ENCODE measurements at regions not wholly inside any gene's neighbourhood (a gene's known extent, or its start where the extent isn't known, plus 50 kb on each side); places are given as distances from the start of the nearest gene placed in this dataset.
"Not testable (repeated sequence)": the region's sequence is repeated elsewhere in the genome, so short reads cannot be mapped to it uniquely, and the experiment has no call there.

- Mint-ChIP-seq H3K36me3 (no peaks in the 10 kb centered on the region), H3K27me3 (peaks cover 0 to 3% (median 0%) of the 10 kb centered on the region in 5 donors), H3K27ac (no peak overlapping the region), H3K4me3 (no peak overlapping the region), H3K9me3 (peaks cover 0 to 11% (median 2%) of the 10 kb centered on the region in 11 donors), H3K4me1 (no peaks in the 10 kb centered on the region)
- ATAC-seq: no peak
- no peaks in the 10 kb centered on the region for H3K36me3 ChIP-seq (ENCODE audit: control insufficient read depth in 2 of 3, insufficient read depth in 3 of 3, low read length in 3 of 3)
- no peaks in the 10 kb centered on the region for H3K9me3 ChIP-seq (ENCODE audit: control insufficient read depth in 2 of 3, low read length in 3 of 3)
- H3K27me3 ChIP-seq (ENCODE audit: control insufficient read depth in 2 of 2, insufficient read depth in 2 of 2, low read length in 2 of 2): peaks cover 0 to 3% of the 10 kb centered on the region in 2 donors
- H3K4me1 ChIP-seq (ENCODE audit: control insufficient read depth in 2 of 2, insufficient read depth in 2 of 2, low read length in 2 of 2): no peaks in the 10 kb centered on the region
- no peak for DNase-seq
- no peak overlapping the region for H3K27ac ChIP-seq (ENCODE audit: low read depth, low read length)
- CTCF ChIA-PET: interaction anchor here (0.7 kb wide), 1 partner anchor 1579 kb away, joined by 3 read pairs; no protein-coding TSS in a partner anchor
- intact Hi-C loops (cut with micrococcal nuclease): no loop called here
- POLR2A ChIA-PET: no interaction called here
- no peak overlapping the region for H3K4me3 ChIP-seq (ENCODE audit: low read length)
Measured at GRCh38 chr7:94778711-94779459, 123.0 kb upstream of the SGCE start.

- no peaks in the 10 kb centered on the region for H3K9me3 ChIP-seq (ENCODE audit: control insufficient read depth in 2 of 3, low read length in 3 of 3)
- DNase-seq (no peak), ATAC-seq (no peak)
- intact Hi-C loops (cut with micrococcal nuclease): no loop called here
- Mint-ChIP-seq H3K4me1 (no peaks in the 10 kb centered on the region), H3K4me3 (no peak overlapping the region), H3K27me3 (peaks cover 0 to 3% (median 0%) of the 10 kb centered on the region in 5 donors), H3K36me3 (no peaks in the 10 kb centered on the region), H3K9me3 (peaks cover 0 to 10% (median 4%) of the 10 kb centered on the region in 11 donors), H3K27ac (no peak overlapping the region)
- CTCF ChIA-PET: no interaction called here
- POLR2A ChIA-PET: no interaction called here
- H3K36me3 ChIP-seq (ENCODE audit: control insufficient read depth in 2 of 3, insufficient read depth in 3 of 3, low read length in 3 of 3): no peaks in the 10 kb centered on the region
- peaks cover 0 to 3% of the 10 kb centered on the region in 2 donors for H3K27me3 ChIP-seq (ENCODE audit: control insufficient read depth in 2 of 2, insufficient read depth in 2 of 2, low read length in 2 of 2)
- H3K4me3 ChIP-seq (ENCODE audit: low read length): no peak overlapping the region
- no peak overlapping the region for H3K27ac ChIP-seq (ENCODE audit: low read depth, low read length)
- H3K4me1 ChIP-seq (ENCODE audit: control insufficient read depth in 2 of 2, insufficient read depth in 2 of 2, low read length in 2 of 2): no peaks in the 10 kb centered on the region
Measured at GRCh38 chr7:94779861-94780260, 123.9 kb upstream of the SGCE start.

DNA sequence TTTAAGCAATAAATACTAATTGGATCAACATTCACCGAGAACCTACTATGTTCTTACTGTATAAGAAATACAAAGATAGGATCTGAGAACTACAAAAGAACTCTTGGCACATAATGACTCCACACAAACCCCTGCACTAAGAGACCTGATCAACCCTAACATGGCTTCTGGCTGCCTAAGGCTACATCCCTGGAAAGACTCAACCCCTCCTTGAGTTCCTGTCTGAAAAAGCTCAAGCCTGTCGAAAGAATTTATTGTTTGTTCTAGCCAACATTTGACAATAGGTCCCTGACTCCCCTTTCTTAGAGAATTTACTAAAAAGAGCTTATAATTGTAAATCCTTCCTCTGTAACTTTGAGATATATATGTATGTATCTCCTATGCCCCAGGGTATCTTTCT is 125.3 kb upstream of the SGCE start:
- intact Hi-C loops (cut with micrococcal nuclease): no loop called here
- DNase-seq (no peak), ATAC-seq (no peak)
- Mint-ChIP-seq H3K36me3 (no peaks in the 10 kb centered on the region), H3K27ac (no peak overlapping the region), H3K9me3 (peaks cover 0 to 12% (median 5%) of the 10 kb centered on the region in 11 donors), H3K4me3 (no peak overlapping the region), H3K4me1 (no peaks in the 10 kb centered on the region), H3K27me3 (peaks cover 0 to 3% (median 0%) of the 10 kb centered on the region in 5 donors)
- ChIA-PET POLR2A (no interaction called here), CTCF (no interaction called here)
- H3K4me1 ChIP-seq (ENCODE audit: control insufficient read depth in 2 of 2, insufficient read depth in 2 of 2, low read length in 2 of 2): no peaks in the 10 kb centered on the region
- no peaks in the 10 kb centered on the region for H3K36me3 ChIP-seq (ENCODE audit: control insufficient read depth in 2 of 3, insufficient read depth in 3 of 3, low read length in 3 of 3)
- no peak overlapping the region for H3K27ac ChIP-seq (ENCODE audit: low read depth, low read length)
- no peak overlapping the region for H3K4me3 ChIP-seq (ENCODE audit: low read length)
- H3K27me3 ChIP-seq (ENCODE audit: control insufficient read depth in 2 of 2, insufficient read depth in 2 of 2, low read length in 2 of 2): peaks cover 0 to 3% of the 10 kb centered on the region in 2 donors
- no peaks in the 10 kb centered on the region for H3K9me3 ChIP-seq (ENCODE audit: control insufficient read depth in 2 of 3, low read length in 3 of 3)

DNA sequence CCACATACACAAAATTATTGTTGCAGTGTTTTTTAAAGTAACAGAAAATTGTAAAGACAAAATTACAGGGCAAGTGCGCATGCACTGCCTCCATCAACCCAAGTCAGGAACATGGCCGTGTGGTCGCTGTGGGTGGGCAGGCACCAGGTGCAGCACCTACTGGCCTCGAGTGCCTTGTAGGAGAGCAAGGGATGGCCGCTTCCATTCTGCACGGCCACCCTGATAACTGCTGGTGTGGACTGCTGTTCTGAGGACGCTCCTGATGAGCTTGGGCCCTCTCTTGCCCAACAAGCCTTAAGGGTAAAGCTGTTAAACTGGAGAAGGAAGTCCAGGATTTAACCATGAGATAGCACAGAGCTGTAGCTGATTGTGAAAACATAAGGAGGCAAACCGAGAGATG is 124.6 kb upstream of the PPP1R9A start:
- peaks cover 0 to 3% (median 0%) of the 10 kb centered on the region in 5 donors for H3K27me3 Mint-ChIP-seq
- Histone ChIP-seq H3K27me3 (ENCODE audit: control insufficient read depth in 2 of 2, insufficient read depth in 2 of 2, low read length in 2 of 2) (peaks cover 0 to 3% of the 10 kb centered on the region in 2 donors), H3K27ac (ENCODE audit: low read depth, low read length) (no peak overlapping the region), H3K4me1 (ENCODE audit: control insufficient read depth in 2 of 2, insufficient read depth in 2 of 2, low read length in 2 of 2) (no peaks in the 10 kb centered on the region), H3K36me3 (ENCODE audit: control insufficient read depth in 2 of 3, insufficient read depth in 3 of 3, low read length in 3 of 3) (no peaks in the 10 kb centered on the region), H3K4me3 (ENCODE audit: low read length) (no peak overlapping the region), H3K9me3 (ENCODE audit: control insufficient read depth in 2 of 3, low read length in 3 of 3) (no peaks in the 10 kb centered on the region)
- no peak for ATAC-seq
- CTCF ChIA-PET: no interaction called here
- POLR2A ChIA-PET: no interaction called here
- H3K4me1 Mint-ChIP-seq: no peaks in the 10 kb centered on the region
- intact Hi-C loops (cut with micrococcal nuclease): no loop called here
- H3K27ac Mint-ChIP-seq: no peak overlapping the region
- H3K36me3 Mint-ChIP-seq: no peaks in the 10 kb centered on the region
- peaks cover 0 to 16% (median 4%) of the 10 kb centered on the region in 11 donors for H3K9me3 Mint-ChIP-seq
- H3K4me3 Mint-ChIP-seq: no peak overlapping the region
- no peak for DNase-seq

DNA sequence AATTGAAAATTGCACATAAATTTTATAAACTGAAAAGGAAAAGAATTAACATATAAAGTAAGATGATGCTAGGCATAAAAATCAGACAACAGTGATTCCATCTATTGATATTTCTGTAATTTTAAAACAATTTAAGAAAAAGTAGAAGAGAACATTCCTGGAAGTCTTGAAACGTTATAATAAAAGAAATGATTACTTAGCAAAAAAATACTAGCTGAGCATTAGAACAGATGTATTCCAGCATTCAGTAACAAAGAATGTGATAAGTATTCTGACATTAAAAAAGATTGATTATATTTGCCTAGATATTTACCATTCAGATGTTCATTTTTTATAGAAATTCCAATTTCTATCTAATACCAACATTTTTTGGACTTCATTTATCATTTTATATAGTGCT is 120.1 kb upstream of the PPP1R9A start:
- Histone ChIP-seq H3K4me3 (ENCODE audit: low read length) (no peak overlapping the region), H3K27ac (ENCODE audit: low read depth, low read length) (no peak overlapping the region), H3K36me3 (ENCODE audit: control insufficient read depth in 2 of 3, insufficient read depth in 3 of 3, low read length in 3 of 3) (no peaks in the 10 kb centered on the region), H3K9me3 (ENCODE audit: control insufficient read depth in 2 of 3, low read length in 3 of 3) (no peaks in the 10 kb centered on the region), H3K4me1 (ENCODE audit: control insufficient read depth in 2 of 2, insufficient read depth in 2 of 2, low read length in 2 of 2) (no peaks in the 10 kb centered on the region), H3K27me3 (ENCODE audit: control insufficient read depth in 2 of 2, insufficient read depth in 2 of 2, low read length in 2 of 2) (no peaks in the 10 kb centered on the region)
- H3K27ac Mint-ChIP-seq: no peak overlapping the region
- ChIA-PET POLR2A (no interaction called here), CTCF (no interaction called here)
- ATAC-seq (no peak), DNase-seq (no peak)
- H3K36me3 Mint-ChIP-seq: no peaks in the 10 kb centered on the region
- H3K27me3 Mint-ChIP-seq: peaks cover 0 to 7% (median 0%) of the 10 kb centered on the region in 5 donors
- no peak overlapping the region for H3K4me3 Mint-ChIP-seq
- H3K4me1 Mint-ChIP-seq: no peaks in the 10 kb centered on the region
- intact Hi-C loops (cut with micrococcal nuclease): no loop called here
- peaks cover 0 to 35% (median 10%) of the 10 kb centered on the region in 11 donors for H3K9me3 Mint-ChIP-seq

DNA sequence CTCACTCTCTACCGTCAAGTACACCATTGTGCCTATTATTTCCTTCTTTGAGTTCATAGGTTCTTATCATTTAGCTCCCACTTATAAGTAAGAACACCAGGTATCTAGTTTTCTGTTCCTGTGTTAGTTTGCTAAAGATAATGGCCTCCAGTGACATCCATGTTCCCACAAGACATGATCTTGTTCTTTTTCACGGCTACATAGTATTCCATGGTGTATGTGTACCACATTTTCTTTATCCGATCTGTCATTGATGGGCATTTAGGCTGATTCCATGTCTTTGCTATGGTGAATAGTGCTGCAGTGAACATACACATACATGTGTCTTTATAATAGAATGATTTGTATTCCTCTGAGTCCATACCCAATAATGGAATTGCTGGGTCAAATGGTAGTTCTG is 119.0 kb upstream of the PPP1R9A start:
- H3K9me3 ChIP-seq (ENCODE audit: control insufficient read depth in 2 of 3, low read length in 3 of 3); H3K4me1 Mint-ChIP-seq; CTCF ChIA-PET; H3K4me3 Mint-ChIP-seq; intact Hi-C loops (cut with micrococcal nuclease); H3K27ac Mint-ChIP-seq; DNase-seq; H3K36me3 ChIP-seq (ENCODE audit: control insufficient read depth in 2 of 3, insufficient read depth in 3 of 3, low read length in 3 of 3); H3K27me3 ChIP-seq (ENCODE audit: control insufficient read depth in 2 of 2, insufficient read depth in 2 of 2, low read length in 2 of 2); H3K27ac ChIP-seq (ENCODE audit: low read depth, low read length); H3K4me1 ChIP-seq (ENCODE audit: control insufficient read depth in 2 of 2, insufficient read depth in 2 of 2, low read length in 2 of 2); H3K27me3 Mint-ChIP-seq; POLR2A ChIA-PET; ATAC-seq; H3K4me3 ChIP-seq (ENCODE audit: low read length); H3K36me3 Mint-ChIP-seq: not testable (repeated sequence)
- H3K9me3 Mint-ChIP-seq: peaks cover 0 to 35% (median 10%) of the 10 kb centered on the region in 11 donors

- H3K27me3 ChIP-seq (ENCODE audit: control insufficient read depth in 2 of 2, insufficient read depth in 2 of 2, low read length in 2 of 2): peaks cover 0 to 2% of the 10 kb centered on the region in 2 donors
- intact Hi-C loops (cut with micrococcal nuclease): no loop called here
- Mint-ChIP-seq H3K27me3 (peaks cover 0 to 7% (median 0%) of the 10 kb centered on the region in 5 donors), H3K4me3 (no peak overlapping the region), H3K27ac (no peak overlapping the region), H3K36me3 (no peaks in the 10 kb centered on the region), H3K9me3 (peaks cover 0 to 35% (median 2%) of the 10 kb centered on the region in 11 donors), H3K4me1 (no peaks in the 10 kb centered on the region)
- ChIA-PET POLR2A (no interaction called here), CTCF (no interaction called here)
- no peak overlapping the region for H3K4me3 ChIP-seq (ENCODE audit: low read length)
- no peaks in the 10 kb centered on the region for H3K36me3 ChIP-seq (ENCODE audit: control insufficient read depth in 2 of 3, insufficient read depth in 3 of 3, low read length in 3 of 3)
- ATAC-seq: no peak
- no peaks in the 10 kb centered on the region for H3K9me3 ChIP-seq (ENCODE audit: control insufficient read depth in 2 of 3, low read length in 3 of 3)
- no peaks in the 10 kb centered on the region for H3K4me1 ChIP-seq (ENCODE audit: control insufficient read depth in 2 of 2, insufficient read depth in 2 of 2, low read length in 2 of 2)
- DNase-seq: no peak
- no peak overlapping the region for H3K27ac ChIP-seq (ENCODE audit: low read depth, low read length)
Measured at GRCh38 chr7:94792241-94792640, 115.2 kb upstream of the PPP1R9A start.
